Fibroblast of skin of scalp (primary cell): ENCODE measurements at regions not wholly inside any gene's neighbourhood (a gene's known extent, or its start where the extent isn't known, plus 50 kb on each side); places are given as distances from the start of the nearest gene placed in this dataset.

Experiments
- DNase-seq: peaks from one replicate; pipeline ENCODE4 v3.0.0-alpha.2; 2013

DNA sequence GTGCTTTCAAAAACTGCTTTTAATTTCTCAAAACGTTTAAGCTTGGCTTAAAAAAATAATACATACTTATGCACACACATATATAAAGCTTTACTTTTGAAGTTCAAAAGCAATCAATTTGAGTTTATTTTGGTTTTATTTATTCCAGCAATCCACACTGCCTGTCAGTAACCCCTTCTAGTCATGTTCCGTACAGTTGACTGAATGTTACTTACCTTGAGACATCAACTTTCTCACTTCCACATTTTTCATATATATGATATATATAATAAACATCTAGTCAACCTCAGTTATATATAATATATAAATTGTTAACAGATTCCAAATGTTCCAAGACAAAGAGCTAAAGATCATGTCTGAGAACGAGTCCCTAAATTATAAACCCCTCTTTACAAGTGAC, 1137.3 kb upstream of the ZEB2 start:
- no peak for DNase-seq

DNA sequence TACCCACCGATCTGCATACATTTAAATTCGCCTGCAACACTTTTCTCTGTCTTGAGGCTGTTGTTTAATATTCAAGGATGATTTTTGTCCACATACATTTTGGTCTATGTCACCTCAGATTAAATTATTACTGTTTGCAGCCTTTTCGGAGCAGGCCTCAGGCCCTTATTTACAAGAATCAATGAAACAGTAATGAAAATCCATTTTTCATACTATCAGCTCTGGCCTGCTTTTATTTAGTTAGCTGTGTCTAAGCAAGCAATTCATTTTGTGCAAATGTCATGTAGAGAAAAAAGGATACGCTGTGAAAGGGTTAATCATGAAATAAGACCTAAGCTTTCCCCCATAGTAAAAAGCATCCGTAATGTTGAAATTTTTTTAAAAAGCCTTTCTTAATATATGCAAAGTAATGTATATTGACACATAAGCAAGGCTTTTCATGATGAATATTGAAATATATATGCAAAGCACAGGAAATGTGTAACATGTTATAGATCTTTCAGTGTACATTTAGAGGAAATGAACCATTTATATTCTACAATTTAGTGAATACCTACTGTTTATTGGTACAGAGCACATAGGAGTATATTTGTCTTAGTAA, 1135.3 kb upstream of the ZEB2 start:
- no peak for DNase-seq

DNA sequence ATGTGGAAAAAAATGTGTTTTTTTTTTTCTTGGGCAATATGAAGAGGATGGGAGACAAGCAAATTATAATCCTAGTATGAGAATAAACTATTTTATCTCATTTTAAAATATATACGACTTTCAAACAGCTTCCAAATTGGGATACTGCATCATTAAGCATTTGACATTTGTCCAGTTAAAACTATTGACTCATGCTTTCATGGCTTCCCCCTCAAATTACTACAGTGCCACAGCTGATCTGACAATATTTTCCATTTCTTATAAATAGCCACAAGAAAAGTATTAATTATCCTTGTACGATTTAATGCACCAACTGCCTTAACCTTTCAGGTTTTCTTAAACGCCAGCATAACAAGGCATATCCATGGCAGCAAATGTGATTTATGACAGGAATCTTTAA, 1134.8 kb upstream of the ZEB2 start:
- no peak for DNase-seq

DNA sequence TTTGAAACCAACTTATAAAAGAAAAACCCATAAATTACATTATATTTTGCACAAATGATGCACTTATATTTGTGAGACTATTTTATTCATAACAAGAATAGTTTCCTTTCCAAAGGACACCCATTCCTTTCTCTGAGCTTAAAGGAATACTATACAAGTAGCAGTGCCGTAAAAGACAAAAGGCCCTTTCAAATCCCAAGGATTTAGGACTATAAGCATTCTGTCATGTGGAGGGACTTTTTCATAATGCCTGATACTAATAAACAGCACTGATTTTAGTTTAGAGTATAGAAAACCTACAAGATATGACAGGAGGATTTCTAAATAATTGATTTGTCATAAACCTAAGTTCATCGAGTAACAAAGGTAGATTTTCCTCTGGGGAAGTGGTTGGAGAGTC, 1134.2 kb upstream of the ZEB2 start:
- DNase-seq = no peak

DNA sequence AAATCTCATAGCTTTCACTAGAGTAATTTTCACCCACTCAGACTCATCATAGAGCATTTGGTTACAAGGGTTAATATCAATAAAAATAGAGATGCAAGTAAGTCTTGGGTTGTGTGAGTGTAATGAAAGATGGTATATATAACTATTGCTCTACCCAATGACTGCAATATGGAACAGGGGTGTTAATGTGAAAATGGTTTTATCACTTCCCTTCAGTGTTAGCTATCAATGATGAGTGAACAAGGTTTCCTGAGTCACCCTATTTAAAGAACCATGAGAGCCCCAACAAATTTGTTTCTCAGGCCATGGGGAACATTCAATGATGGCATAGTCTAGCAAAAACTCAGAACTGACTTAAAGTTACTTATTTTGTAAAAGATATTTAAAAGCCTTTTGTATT, 1133.6 kb upstream of the ZEB2 start:
- DNase-seq = no peak

DNA sequence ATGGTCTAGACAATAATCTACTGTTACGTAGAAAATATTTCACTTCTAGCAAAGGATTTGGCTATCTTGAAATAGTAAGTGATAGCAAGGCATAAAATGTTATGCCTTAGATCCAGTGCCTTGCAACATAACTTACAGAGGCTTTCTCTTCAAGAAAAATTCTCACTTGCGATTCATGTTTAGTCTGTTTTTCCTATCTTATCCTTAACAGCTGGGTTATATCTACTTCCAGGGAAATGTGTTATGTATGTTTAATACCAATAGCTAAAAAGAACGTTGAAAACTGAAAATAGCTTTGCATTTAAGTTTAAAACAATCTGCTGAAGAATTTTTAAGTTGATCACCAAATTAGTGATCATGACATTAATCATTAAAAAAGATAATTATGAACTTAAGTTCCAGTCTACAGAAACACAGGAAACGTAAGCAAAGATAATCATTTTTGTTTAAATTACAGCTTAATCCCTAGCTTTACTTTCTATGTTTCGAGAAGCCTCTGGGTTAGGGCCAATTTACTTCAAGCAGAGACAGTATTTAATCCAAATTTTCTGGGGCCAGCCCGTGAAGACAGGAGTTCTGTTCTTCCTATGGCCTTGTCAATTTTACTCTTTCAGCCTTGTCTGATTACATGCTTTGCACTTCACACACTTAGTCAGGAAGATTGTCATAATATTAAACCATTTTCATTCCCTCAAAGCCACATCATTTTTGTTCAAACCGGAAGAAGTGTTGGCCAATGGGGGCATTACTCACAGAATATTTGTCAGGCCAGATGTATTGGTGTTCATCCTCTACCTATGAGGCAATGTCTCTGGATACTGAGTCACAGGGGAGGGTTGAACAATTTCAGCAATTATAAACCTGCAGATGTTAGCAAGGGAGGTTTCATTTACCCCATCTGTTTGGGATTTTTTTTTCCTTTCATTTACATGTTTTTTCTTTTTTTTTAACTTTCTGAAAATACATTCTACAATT, 1132.9 kb upstream of the ZEB2 start:
- DNase-seq = peak; percentile 74

DNA sequence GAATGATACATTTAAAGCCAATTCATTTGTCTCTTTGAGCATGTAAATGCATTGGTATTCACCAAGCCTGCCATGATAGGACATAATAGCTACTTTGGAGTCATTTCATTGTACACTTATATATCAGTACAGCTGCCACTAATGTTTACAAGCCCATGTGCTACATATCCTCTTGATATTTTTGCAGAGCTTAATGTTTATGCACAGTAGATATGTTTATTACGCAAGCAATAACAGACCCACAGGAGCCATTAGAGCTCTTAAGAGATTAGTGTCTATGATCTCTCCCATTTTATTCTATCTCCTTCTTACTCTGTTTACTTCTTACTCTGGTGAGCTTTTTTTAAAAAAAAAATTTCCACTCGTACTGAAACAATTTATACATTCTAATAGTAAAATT, 1132.1 kb upstream of the ZEB2 start:
- DNase-seq = no peak

DNA sequence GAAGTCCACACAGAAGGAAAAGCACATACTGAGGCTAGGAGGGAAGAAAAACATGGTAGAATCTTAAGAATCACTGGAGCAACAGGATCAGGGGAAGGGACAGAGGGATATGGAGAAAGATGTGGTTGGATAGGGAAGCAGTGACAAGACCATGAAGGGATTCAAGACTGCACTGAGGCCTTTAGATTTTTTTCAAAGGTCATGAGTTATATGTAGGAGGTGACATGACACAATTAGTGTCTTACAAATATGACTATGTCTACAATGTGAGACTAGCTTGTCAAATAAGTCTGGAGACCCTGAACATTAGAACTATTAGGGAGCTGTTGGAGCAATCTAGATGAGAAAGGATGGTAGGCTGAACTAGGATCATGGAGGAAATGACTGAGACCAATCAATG, 1130.3 kb upstream of the ZEB2 start:
- DNase-seq = no peak

DNA sequence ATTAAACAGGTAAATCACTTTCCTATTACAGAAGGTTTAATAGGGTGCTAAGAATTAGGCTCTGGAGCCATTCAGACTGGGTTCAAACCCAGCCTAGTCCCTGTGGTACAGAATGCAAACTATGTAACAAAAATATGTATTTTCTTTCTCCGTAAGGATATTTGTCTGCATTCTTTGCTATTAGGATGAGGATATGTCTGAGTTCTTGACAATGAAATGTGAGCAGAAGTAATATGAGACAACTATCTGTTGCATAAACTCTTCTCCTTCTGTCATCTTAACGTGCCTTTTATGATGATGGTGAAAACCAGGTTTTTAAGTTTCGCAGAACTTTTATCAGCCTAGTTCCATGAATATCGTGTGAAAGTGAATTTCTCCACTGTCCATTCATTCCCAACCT, 1129.1 kb upstream of the ZEB2 start:
- peak; percentile 18 for DNase-seq

DNA sequence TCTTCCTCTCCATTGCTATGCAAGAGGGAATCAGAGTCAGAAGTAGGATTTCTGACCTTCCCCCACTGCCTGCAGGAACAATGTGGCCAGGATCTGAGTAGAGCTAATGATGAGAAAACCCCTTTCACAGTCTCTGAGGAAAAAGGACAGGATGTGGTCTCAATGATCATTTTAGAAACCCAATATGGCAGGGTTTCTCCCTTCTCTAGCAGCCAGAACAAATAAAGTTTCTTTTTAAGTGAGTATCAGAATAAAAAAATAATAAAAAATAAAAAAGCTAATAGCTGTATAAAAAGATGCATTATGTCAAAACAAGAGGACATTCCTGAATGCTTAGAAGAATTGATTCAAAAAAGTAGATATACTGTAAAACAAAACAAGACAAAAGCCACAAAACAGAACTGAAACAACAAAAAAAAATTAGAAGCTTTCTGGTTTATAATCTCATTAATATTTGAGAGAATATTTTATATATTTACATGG, 1124.9 kb upstream of the ZEB2 start:
- no peak for DNase-seq

DNA sequence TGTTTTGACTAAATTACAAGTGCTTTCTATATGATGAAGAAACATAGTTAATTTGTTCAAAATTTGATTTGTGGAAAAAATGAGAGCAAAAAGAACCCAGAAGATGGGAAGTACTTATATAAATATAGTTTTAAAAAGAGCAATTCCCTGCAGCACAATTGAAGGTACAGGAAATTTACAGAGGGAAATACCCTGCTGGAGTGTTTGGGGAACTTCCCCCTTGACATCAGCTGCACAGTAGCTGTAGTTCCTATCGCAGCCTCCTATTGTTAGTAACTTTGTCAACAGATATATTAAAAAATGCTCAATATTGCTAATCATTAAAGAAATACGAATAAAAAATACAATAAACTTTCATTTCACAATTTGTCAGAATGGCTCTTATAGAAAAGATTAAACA, 1118.8 kb upstream of the ZEB2 start:
- DNase-seq = no peak

DNA sequence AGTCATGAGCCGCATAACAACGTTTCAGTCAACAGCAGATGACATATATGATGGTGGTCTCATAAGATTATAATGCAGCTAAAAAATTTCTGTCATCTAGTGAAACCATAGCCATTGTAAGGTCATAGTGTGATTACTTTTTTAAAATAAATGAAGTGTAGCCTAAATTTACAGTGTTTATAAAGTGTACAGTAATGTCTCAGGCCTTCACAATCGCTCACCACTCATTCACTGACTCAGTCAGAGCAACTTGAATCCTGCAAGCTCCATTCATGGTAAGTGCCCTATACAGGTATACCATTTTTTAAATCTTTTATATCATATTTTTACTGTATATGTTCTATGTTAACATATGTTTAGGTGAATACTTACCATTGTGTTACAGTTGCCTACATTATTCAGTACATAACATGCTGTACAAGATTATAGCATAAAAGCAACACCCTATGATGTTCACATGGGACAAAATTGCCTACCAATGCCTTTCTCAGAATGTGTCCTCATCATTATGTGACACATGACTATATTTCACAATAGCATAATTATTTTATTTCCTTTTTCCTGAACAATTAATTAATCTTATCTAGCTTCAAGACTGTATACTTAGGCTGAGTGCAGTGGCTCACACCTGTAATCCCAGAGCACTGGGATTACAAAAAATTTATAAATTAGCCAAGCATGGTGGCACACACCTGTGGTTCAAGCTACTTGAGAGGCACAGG, 1115.9 kb upstream of the ZEB2 start:
- no peak for DNase-seq

DNA sequence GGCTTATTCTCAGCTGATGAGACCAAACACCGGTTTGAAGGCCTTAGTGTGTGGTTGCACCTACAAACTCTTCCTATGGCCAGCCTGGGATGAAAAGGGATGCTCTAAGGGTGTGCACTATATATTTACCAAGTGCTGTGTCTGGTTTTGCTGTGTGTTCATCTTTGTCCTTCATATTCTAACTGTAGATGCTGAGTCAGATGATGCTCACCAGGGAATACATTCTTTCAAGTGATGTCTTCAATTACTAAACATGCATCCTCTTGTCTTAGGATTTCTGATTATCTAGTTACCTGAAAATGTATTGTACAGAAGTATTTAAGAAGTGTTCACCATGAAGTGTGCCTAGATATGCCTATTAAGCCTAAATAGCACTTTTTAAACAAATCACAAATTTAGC, 1111.6 kb upstream of the ZEB2 start:
- peak; percentile 42 for DNase-seq

DNA sequence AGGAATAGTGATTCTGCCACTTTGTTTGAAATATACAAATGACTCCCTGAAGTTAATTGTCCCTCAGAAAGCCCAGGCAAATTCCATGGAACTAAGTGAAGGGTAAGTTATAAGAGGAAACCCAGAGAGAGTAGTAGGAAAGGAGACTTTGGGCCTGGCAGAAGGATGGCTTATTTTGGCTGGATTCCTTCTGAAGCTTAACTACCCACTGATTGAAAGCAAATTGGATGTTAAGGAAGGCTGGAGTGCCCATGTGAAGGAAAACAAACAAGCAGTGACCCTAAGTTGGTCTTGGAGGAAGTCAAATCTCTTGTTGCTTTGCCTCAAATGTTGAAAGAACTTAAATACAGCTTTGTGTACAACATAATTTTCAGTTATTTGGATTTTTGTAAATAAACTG, 1106.4 kb upstream of the ZEB2 start:
- DNase-seq = no peak

DNA sequence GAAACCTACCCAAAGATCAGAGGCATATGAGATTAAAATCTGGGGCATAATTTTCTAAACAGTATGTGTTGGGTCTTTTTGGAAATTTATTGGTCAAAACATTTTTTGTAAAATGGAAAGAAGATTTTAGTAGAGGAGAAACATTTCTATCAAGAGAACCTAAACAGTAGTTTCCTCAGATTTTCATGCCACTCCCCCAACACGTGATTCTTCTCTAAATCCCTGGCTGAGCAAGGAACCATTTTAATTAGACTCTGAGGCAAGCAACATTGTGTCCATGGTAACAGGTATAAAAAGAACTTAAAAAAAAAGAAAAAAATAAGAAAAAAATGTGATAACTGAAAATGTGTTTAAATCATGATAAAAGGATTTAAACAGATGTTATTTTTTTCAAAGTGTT, 1105.2 kb upstream of the ZEB2 start:
- no peak for DNase-seq

DNA sequence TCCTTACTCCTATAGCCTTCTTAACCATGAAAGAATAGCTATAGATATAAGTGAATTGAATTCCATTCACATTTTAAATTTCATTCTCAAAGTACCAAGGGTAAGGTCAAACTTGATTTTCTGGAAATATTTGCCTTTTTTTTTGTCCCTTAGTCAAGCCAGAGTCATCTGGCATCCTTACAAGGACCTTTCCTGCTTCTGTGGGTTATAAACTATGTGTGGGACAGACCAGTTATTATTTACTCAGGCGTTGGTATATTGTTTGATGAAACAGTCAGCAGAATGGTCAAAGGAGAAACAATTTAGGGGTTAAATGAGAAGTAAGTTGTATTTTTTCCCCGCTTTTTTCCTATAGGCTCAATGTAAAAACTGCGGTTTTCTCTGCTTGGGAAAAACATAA, 1103.2 kb upstream of the ZEB2 start:
- DNase-seq = peak; percentile 84

DNA sequence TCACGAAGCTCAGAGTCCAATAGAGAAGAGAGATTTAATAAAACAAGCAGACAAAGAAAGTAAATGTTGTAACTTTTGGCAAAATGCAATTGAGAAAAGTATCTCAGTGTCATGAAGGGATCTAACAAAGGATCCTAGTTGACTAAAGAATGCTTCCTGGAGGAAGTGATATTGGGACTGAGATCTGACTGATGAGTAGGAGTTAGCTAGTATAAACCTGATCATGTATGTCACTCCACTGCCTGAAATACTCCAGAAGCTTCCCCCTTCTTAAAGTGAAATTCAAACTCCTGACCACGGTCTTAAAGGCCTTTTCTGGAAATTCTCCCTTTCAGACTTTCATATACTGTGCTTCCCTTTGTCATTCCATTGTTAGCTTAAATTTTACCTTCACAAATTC, 1102.4 kb upstream of the ZEB2 start:
- no peak for DNase-seq

DNA sequence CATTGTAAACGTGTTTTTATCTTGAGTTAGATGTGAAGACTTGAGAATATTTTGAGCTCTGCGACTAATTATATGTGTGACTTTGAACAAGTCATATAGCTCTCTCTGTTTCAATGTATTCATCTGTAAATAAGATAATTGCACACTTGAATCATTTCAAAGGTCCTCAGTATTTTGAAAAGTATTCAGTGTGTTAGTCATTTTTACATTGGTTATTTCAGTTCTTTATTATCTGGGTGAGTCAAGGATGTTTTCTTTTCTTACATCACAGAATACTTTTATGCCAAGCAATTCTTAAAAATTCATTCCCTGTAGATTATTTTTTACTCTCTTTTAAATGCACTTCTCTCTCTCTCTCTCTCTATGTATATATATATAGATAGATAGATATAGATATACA, 1098.0 kb upstream of the ZEB2 start:
- DNase-seq = peak; percentile 74

DNA sequence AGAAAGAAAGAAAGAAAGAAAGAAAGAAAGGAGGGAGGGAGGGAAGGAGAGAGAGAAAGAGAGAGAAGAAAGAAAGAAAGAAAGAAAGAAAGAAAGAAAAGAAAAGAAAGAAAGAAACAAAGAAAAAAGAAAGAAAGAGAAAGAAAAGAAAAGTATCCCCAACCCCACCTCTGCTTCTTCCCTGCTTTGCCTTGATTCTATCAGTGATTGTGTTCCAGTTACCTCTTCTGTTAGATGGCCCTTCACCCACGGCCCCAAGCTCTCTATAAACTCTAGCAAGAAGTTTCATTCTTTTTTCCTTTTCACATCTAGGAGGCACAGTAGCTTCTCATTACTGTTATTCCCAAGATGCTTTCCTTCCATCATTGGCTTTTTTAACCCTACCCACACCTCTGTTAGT, 1097.5 kb upstream of the ZEB2 start:
- no peak for DNase-seq

DNA sequence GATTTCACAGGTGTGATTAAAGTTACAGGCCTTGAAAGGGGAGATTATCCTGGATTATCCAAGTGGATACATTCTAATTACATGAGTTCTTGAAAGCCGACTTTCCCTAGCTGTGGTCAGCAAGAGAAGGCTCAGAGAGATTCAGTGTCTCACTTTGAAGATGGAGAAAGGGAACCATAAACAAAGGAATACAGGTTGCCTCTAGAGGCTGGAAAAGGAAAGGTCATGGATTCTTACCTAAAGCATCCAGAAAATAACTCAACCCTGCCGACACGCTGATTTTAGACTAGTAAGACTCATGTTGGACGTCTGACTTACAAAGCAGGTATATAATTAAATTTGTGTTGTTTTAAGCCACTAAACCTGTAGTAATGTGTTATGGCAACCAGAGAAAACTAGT, 1095.7 kb upstream of the ZEB2 start:
- DNase-seq = no peak

DNA sequence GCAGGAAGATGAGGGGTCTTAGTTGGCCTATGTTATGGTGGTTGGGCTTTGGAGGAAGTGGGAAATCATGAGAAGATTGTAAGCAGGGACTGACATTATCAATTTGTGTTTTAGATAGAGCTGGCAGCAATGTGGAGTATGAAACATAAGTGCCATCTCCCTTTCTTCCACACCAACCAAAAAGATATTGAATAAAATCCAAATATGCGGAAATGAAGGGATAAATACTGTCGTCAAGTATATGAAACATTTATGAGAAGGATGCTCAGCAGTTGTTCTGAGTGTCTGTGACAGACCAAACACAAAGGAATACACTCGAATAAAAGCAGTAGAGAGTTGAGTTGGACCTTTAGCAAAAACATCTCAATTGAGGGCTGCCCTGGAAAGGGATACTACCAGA, 1090.0 kb upstream of the ZEB2 start:
- DNase-seq = no peak

DNA sequence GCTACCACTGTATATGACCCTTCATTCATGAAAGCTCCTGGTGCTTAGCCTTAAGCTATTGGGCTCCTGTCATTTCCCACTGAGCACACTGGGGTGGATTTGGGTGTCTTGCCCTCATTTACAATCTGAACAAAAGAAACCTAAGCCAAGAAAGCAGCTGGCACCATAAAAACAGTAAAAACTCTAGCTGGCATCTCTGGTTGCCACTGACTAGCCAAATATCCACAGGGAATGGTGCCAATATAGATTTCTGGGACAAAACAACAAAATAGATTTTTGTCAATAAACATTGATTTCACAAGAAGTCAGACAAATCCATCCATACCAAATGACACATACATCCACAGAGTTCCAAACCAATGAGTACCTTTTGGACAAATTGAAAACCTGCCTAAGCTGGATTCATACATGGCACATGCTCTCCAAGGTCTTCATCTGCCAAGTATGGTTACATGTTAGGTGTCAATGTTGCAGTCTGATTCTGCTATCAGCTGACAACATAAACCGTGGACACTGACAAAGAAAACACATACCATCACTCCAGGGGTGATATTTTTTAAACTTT, 1081.5 kb upstream of the ZEB2 start:
- DNase-seq = peak; percentile 18

DNA sequence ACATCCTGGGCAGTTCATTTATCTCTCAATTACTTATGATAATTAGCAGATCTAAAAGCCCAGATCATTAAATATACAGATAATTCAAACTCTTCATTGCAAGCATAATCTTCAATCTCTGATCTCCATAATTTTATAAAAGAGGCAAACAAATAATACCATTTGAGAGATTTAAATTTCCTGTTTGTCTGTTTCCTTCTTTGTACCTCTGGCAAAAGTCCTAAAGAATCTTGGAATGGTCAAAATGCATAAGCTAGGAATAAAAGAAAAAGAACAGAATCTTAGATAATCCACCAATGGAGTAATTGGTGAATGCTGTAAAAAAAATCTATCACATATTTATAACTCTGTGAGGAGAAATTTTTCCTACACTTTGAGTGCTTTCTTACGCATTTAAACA, 1080.9 kb upstream of the ZEB2 start:
- no peak for DNase-seq
